GM23338 (cell line): ENCODE measurements at regions not wholly inside any gene's neighbourhood (a gene's known extent, or its start where the extent isn't known, plus 50 kb on each side); places are given as distances from the start of the nearest gene placed in this dataset.
A peak's percentile ranks its signal among the peaks of the same experiment; 100 is the strongest.

ENCODE experiments used
- CREB1 ChIP-seq: fragments of 250-450 bp; sonication (Bioruptor Pico); IDR thresholded peaks from 2 replicates; pipeline ENCODE4 v1.5.0; 2020; ENCODE audit warnings: low read depth, mild to moderate bottlenecking, moderate library complexity
- EZH2 ChIP-seq: fragments of 200-600 bp; sonication (generic); IDR thresholded peaks from one replicate; pipeline ENCODE4 v1.8.0; 2017; ENCODE audit warnings: antibody characterized with exemption, mild to moderate bottlenecking, low read depth; ENCODE audit not compliant: unreplicated experiment
- EZH2phosphoT487 ChIP-seq: fragments of 200-600 bp; sonication (generic); IDR thresholded peaks from one replicate; pipeline ENCODE4 v1.8.1; 2018; ENCODE audit warnings: antibody characterized with exemption; ENCODE audit not compliant: unreplicated experiment
- JUNB ChIP-seq: IDR thresholded peaks from one replicate; pipeline ENCODE4 v1.6.1; 2016; ENCODE audit warnings: antibody characterized with exemption; ENCODE audit not compliant: unreplicated experiment
- POLR2AphosphoS5 ChIP-seq: IDR thresholded peaks from 2 replicates; pipeline ENCODE4 v1.6.1; 2016; ENCODE audit warnings: antibody characterized with exemption, low read depth
- STAT1 ChIP-seq: IDR thresholded peaks from one replicate; pipeline ENCODE4 v1.6.1; 2016; ENCODE audit warnings: antibody characterized with exemption; ENCODE audit not compliant: unreplicated experiment
- ZNF114 ChIP-seq: fragments of 250-450 bp; sonication (Bioruptor Pico); IDR thresholded peaks from 2 replicates; pipeline ENCODE4 v1.5.0; 2020; ENCODE audit warnings: mild to moderate bottlenecking, moderate library complexity
- TF ChIP-seq, protein P1 (sequence below), 2 experiments: fragments of 200-600 bp in 1 of 2; sonication (generic) in 1 of 2; conservative IDR thresholded peaks; 2 replicates each; pipeline versions ENCODE4 v1.5.1 to v1.6.1; 2016 to 2017; ENCODE audit warnings: antibody characterized with exemption in 2 of 2, low read depth in 2 of 2, mild to moderate bottlenecking in 2 of 2, moderate library complexity in 1 of 2
- TF ChIP-seq, protein P2 (sequence below): IDR thresholded peaks from one replicate; pipeline ENCODE4 v1.6.1; 2018; ENCODE audit warnings: antibody characterized with exemption; ENCODE audit not compliant: unreplicated experiment

- TF ChIP-seq EZH2phosphoT487, result no peak
- TF ChIP-seq, protein P1, sequence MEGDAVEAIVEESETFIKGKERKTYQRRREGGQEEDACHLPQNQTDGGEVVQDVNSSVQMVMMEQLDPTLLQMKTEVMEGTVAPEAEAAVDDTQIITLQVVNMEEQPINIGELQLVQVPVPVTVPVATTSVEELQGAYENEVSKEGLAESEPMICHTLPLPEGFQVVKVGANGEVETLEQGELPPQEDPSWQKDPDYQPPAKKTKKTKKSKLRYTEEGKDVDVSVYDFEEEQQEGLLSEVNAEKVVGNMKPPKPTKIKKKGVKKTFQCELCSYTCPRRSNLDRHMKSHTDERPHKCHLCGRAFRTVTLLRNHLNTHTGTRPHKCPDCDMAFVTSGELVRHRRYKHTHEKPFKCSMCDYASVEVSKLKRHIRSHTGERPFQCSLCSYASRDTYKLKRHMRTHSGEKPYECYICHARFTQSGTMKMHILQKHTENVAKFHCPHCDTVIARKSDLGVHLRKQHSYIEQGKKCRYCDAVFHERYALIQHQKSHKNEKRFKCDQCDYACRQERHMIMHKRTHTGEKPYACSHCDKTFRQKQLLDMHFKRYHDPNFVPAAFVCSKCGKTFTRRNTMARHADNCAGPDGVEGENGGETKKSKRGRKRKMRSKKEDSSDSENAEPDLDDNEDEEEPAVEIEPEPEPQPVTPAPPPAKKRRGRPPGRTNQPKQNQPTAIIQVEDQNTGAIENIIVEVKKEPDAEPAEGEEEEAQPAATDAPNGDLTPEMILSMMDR (conservative IDR thresholded peaks at IDR 0.05; ENCODE audit: low read depth in 2 of 2), result peak; percentile 74 to 80
- no peak for TF ChIP-seq STAT1
- TF ChIP-seq ZNF114, result no peak
- TF ChIP-seq CREB1 (CRISPR knock-in tag), result no peak
- TF ChIP-seq EZH2, result no peak
- TF ChIP-seq POLR2AphosphoS5, result no peak
- TF ChIP-seq JUNB, result no peak
- TF ChIP-seq, protein P2, sequence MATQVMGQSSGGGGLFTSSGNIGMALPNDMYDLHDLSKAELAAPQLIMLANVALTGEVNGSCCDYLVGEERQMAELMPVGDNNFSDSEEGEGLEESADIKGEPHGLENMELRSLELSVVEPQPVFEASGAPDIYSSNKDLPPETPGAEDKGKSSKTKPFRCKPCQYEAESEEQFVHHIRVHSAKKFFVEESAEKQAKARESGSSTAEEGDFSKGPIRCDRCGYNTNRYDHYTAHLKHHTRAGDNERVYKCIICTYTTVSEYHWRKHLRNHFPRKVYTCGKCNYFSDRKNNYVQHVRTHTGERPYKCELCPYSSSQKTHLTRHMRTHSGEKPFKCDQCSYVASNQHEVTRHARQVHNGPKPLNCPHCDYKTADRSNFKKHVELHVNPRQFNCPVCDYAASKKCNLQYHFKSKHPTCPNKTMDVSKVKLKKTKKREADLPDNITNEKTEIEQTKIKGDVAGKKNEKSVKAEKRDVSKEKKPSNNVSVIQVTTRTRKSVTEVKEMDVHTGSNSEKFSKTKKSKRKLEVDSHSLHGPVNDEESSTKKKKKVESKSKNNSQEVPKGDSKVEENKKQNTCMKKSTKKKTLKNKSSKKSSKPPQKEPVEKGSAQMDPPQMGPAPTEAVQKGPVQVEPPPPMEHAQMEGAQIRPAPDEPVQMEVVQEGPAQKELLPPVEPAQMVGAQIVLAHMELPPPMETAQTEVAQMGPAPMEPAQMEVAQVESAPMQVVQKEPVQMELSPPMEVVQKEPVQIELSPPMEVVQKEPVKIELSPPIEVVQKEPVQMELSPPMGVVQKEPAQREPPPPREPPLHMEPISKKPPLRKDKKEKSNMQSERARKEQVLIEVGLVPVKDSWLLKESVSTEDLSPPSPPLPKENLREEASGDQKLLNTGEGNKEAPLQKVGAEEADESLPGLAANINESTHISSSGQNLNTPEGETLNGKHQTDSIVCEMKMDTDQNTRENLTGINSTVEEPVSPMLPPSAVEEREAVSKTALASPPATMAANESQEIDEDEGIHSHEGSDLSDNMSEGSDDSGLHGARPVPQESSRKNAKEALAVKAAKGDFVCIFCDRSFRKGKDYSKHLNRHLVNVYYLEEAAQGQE, result no peak
Observed at GRCh38 chr12:48286665-48287064, 64.1 kb downstream of the ZNF641 start.
